GM23248 (cell line): ENCODE measurements at regions not wholly inside any gene's neighbourhood (a gene's known extent, or its start where the extent isn't known, plus 50 kb on each side); places are given as distances from the start of the nearest gene placed in this dataset.

Experiments
- EZH2 ChIP-seq: fragments of 200-600 bp; sonication (generic); IDR thresholded peaks from 2 replicates; pipeline ENCODE4 v1.6.1; 2018; ENCODE audit warnings: antibody characterized with exemption, mild to moderate bottlenecking; ENCODE audit not compliant: insufficient read depth, poor library complexity, severe bottlenecking
- EZH2phosphoT487 ChIP-seq: fragments of 200-600 bp; sonication (generic); IDR thresholded peaks from 2 replicates; pipeline ENCODE4 v1.6.1; 2018; ENCODE audit warnings: antibody characterized with exemption, moderate library complexity, mild to moderate bottlenecking, low read depth; ENCODE audit not compliant: insufficient read depth

GRCh38 chr2:186136860-186137259 is 349.2 kb upstream of the ZC3H15 start:
- TF ChIP-seq EZH2, result no peak
- TF ChIP-seq EZH2phosphoT487, result no peak
